ENCODE measurements at regions not wholly inside any gene's neighbourhood (a gene's known extent, or its start where the extent isn't known, plus 50 kb on each side); places are given as distances from the start of the nearest gene placed in this dataset.
"Not testable (repeated sequence)": the region's sequence is repeated elsewhere in the genome, so short reads cannot be mapped to it uniquely, and the experiment has no call there.

- no peak for DNase-seq
These were observed 569.1 kb downstream of the ANKRD7 start for GRCh38 chr7:118793582-118793981.

DNA sequence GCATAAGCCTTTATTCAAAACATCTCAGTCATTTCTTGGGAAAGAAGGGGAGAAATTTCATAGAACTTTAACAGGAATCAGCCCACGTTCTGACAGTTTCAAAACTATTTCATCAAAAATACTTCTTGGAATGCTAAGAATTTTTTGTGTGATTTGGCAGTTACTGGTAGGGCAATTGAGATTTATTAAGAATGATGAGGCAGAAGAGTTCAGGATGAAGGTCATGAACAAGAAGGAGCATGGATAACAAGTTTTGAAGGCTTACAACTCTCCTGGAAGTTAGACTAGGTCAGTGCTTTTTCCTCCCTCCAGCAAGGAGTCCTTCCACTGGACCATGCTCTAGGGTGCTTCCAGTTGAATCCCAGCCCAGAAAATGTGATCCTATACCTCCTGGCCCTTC lies 569.9 kb downstream of the ANKRD7 start:
- no peak for DNase-seq

- no peak for DNase-seq
These were observed 576.9 kb downstream of the ANKRD7 start for GRCh38 chr7:118801366-118801765.

DNA sequence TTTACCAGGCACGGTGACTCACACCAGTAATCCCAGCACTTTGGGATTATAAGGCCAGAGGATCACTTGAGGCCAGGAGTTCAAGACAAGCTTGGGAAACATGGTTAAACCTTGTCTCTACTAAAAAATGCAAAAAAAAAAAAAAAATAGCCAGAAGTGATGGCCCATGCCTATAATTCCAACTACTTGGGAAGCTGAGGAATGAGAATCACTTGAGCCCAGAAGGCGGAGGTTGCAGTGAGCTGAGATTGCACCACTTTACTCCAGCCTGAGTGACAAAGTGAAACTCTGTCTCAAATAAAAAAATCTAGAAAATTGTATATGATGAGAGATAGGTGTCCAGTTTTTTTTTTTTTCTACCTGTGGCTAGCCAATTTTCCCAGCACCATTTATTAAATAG lies 578.2 kb downstream of the ANKRD7 start:
- DNase-seq = no peak

DNA sequence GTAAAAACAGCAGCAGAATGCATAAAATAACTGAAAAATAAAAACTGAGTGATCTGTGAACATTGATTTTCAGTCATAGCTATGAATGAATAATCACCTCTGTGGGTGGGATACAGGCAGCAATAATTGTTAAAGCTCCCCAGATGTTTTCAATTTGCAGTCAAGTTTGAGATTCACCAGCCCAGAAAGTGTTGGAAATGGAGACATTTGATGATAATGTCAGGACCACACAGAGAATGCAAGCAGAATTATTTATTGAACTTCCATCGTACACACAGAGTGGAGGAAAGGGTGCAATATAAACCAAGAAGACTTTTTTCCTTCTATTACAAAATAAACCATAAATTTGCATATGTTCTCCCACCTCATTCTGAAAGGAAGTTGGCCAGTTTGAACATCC lies 601.7 kb downstream of the ANKRD7 start:
- DNase-seq = no peak

DNA sequence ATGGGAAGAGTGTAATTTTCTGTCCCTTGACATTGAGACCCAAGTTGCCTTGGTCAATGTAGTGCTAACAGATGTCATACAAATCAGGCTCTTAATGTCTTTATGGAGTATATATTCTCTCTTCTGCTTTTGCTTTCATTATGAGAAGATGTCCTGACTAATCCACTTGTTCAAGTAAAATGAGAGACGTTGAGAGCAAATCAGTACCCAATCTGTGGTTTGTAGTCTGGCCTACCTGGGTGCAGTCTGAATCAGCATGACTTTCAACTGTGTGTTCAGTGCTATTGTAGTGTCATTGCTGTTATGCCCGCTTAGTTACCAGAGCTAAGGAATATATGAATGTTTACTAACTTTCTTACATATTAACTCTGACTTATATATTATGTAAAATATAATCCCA lies 612.4 kb downstream of the ANKRD7 start:
- no peak for DNase-seq

- DNase-seq = no peak
These were observed 615.0 kb downstream of the ANKRD7 start for GRCh38 chr7:118839515-118839914.

DNA sequence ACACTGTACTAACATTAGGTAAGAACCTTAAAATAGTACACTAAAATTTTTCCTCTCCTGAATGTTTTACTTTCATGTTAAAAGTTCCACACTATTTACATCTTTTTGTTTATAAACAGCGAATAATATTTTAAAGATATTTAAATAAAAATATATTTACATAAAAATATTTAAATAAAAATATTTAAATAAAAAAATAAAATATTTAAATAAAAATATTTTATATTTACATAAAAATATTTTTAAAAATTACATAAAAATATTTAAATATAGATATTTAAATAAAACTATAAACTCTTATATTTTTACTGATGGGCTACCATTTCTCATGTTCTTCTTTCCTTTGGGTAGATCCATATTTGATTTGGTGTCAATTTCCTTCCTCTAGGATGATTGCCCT lies 619.0 kb downstream of the ANKRD7 start:
- DNase-seq = no peak

DNA sequence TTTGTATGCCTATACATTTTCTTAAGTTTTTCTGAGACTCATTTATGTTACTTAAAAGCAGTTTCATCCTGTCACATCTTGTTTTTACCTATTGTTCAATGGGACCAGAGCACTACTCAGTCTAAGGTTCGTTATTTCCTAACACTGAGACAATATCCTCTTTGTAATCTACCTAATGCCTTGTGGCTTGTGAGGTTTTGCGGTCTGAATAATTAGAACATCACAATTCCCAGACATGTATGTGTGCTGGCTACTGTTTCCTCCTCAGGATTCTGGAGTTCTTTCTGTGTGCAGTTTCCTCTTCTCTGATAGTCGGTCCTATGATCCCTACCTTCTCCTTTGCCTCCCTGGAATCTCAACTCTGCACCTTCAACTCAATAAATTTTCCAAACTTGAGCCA lies 620.2 kb downstream of the ANKRD7 start:
- no peak for DNase-seq

GRCh38 chr7:118845791-118846190 lies 621.3 kb downstream of the ANKRD7 start:
- no peak for DNase-seq

DNA sequence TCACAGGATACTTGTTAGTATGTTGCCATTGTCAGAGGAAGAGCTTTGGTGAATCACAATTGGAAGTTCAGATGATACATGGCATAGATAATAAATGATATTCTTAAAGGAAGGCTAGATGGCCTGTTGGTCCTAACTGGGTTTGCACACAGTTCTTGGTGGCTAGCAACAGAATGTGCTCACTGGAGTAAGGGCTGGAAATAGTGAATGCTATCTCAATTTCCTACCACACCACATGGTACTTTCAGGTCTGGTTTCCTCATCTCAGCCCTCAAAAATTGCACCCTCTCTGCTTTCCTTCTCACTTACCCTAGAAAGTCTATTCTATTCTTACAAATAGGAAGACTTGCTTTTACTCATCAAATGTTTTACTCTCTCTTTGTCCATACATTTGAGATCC lies 622.5 kb downstream of the ANKRD7 start:
- no peak for DNase-seq

GRCh38 chr7:118855290-118855689 lies 630.8 kb downstream of the ANKRD7 start:
- DNase-seq = no peak

DNA sequence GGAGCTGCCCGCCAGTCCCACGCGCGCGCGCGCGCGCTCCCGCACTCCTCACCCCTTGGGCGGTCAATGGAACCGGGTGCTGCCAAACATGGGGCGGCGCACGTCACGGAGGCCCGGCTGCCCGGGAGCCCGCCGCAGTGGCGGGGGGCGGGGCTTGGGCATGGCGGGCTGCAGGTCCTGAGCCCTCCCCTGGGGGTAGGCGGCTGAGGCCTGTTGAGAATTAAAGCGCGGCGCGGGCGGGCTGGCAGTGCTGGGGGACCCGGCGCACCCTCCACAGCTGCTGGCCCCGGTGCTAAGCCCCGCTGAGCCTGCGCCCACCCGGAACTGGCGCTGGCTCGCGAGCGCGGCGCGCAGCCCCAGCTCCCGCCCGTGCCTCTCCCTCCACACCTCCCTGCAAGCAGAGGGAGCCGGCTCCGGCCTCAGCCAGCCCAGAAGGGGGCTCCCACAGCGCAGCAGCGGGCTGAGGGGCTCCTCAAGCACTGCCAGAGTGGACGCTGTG lies 634.2 kb downstream of the ANKRD7 start:
- DNase-seq = peak in 1 of 58 donors; percentile 2

GRCh38 chr7:118861581-118861980 lies 637.1 kb downstream of the ANKRD7 start:
- no peak for DNase-seq

- DNase-seq = no peak
These were observed 638.2 kb downstream of the ANKRD7 start for GRCh38 chr7:118862740-118863139.

- DNase-seq = no peak
These were observed 639.5 kb downstream of the ANKRD7 start for GRCh38 chr7:118863966-118864365.

- no peak for DNase-seq
These were observed 643.4 kb downstream of the ANKRD7 start for GRCh38 chr7:118867860-118868259.

DNA sequence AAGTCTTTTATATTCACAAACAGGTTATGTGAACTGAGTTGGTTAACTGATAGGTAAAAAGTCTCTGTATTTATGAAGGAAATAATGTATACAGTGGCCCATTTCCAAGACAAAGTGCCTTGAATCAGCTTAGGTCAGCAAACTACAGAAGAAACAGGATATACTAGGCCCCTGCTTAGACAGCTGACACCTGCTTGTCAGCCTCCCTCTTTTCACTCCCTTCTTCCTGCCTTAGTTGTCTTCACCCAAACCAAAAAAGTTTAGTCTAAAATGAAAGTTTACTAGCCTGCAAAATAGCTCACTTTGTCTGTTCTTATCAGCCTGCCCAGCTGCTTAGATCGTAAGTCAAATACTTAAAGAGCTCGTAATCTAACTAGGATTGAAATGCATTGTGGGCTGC lies 644.6 kb downstream of the ANKRD7 start:
- not testable (repeated sequence) for DNase-seq

- peak in 1 of 58 donors; percentile 4 for DNase-seq
These were observed 645.7 kb downstream of the ANKRD7 start for GRCh38 chr7:118870187-118870586.

DNA sequence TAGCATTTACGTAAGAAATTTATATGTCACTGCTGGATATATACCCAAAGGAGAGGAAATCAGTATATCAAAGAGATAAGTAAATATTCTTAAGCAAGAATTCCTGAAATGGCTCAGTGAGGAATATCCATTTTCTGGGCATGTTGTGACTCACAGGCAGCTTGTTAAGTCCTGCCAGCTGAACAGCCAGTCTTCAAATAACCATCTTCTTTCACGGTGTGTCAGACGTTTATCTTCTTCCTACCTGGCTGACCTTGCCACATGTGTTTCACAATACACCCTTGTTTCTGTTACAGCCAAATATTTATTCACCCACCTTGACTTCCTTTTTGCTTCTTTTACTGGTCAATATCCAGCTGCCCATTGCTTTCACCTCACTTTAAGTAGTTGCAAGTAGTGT lies 648.1 kb downstream of the ANKRD7 start:
- no peak for DNase-seq

DNA sequence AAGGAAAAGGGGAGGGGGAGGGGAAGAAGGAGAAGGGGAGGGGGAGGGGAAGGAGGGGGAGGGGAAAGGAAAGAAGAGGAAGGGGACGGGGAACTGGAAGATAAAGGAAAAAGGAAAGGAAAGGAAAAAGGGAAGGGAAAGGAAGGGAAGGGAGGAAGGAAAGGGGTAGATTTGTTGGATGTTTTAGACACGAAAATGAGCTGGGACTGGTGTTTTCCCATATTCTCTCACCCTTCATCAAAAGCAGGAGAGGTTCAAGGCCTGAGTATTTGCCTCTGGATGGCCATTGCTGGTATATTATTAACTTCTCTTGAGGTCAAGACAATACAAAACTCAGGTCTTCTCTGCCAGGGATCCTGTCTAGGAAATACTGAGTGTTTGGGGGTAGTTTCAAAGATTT lies 652.7 kb downstream of the ANKRD7 start:
- DNase-seq = no peak

DNA sequence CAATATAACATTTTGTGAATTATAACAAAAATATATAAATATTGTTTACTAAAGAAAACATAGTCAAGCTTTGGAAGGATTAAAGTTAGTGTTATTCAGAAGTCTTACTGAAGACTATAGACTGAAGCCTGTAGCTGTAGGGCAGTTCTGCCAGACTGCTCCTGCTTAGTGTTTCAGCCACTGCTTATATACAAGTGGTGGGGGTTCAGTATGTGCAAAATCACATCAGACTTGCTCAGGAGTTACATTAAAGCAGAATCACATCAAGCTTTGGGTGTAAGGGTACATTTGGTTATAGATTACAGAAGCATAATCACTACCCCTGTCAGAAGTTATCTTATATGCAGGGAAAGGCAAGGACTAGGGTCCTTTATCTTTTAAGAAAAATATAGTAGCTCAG lies 653.8 kb downstream of the ANKRD7 start:
- DNase-seq = no peak

- no peak for DNase-seq
These were observed 673.8 kb downstream of the ANKRD7 start for GRCh38 chr7:118898284-118898683.

- no peak for DNase-seq
These were observed 678.1 kb downstream of the ANKRD7 start for GRCh38 chr7:118902600-118902999.
